ENCODE measurements at regions not wholly inside any gene's neighbourhood (a gene's known extent, or its start where the extent isn't known, plus 50 kb on each side); places are given as distances from the start of the nearest gene placed in this dataset.

- TF ChIP-seq, protein P1, sequence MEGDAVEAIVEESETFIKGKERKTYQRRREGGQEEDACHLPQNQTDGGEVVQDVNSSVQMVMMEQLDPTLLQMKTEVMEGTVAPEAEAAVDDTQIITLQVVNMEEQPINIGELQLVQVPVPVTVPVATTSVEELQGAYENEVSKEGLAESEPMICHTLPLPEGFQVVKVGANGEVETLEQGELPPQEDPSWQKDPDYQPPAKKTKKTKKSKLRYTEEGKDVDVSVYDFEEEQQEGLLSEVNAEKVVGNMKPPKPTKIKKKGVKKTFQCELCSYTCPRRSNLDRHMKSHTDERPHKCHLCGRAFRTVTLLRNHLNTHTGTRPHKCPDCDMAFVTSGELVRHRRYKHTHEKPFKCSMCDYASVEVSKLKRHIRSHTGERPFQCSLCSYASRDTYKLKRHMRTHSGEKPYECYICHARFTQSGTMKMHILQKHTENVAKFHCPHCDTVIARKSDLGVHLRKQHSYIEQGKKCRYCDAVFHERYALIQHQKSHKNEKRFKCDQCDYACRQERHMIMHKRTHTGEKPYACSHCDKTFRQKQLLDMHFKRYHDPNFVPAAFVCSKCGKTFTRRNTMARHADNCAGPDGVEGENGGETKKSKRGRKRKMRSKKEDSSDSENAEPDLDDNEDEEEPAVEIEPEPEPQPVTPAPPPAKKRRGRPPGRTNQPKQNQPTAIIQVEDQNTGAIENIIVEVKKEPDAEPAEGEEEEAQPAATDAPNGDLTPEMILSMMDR (IDR thresholded peaks at IDR 0.05; ENCODE audit: insufficient read depth, low read length, missing control alignments), result no peak
- H3K4me3 ChIP-seq (ENCODE audit: low read depth, low read length), result no peak overlapping the region
- POLR2A ChIA-PET, result no interaction called here
- CTCF ChIA-PET, result no interaction called here
- DNase-seq (ENCODE audit: low read depth, low spot score), result no peak
Measured at GRCh38 chr1:60861961-60862567, 220.3 kb upstream of the NFIA start.

GRCh38 chr1:60859111-60859510 is 223.2 kb upstream of the NFIA start:
- ChIA-PET POLR2A (no interaction called here), CTCF (interaction anchor here (4.8 kb wide), 1 partner anchor 10 kb away, joined by 32 read pairs; no protein-coding TSS in a partner anchor)
- DNase-seq (ENCODE audit: low read depth, low spot score), result no peak
- no peak overlapping the region for H3K4me3 ChIP-seq (ENCODE audit: low read depth, low read length)
- TF ChIP-seq, protein P1 (IDR thresholded peaks at IDR 0.05; ENCODE audit: insufficient read depth, low read length, missing control alignments), result no peak

DNA sequence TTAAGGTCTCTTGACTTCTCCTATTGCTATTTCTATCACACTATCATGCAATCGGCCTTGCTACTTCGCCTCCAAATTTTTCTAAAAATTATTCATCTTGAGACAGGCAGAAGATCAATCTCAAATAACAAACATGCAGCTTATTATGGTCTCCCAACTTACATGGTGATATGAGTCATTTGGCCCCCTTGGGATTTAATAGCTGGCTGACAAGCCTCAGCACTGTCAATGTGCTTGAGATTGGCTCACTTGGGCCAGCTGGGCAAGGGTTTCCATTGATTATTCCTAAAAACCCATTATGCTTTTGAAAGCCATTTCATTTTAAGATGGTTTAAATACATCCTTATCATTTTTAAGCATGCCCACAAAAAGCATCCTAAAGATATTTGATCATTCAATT is 224.5 kb upstream of the NFIA start:
- POLR2A ChIA-PET, result no interaction called here
- CTCF ChIA-PET, result interaction anchor here (1.1 to 4.8 kb wide), 2 partner anchors 9 to 12 kb away, joined by 4 to 32 read pairs; no protein-coding TSS in a partner anchor
- no peak overlapping the region for H3K4me3 ChIP-seq (ENCODE audit: low read depth, low read length)
- TF ChIP-seq, protein P1 (IDR thresholded peaks at IDR 0.05; ENCODE audit: insufficient read depth, low read length, missing control alignments), result no peak
- DNase-seq (ENCODE audit: low read depth, low spot score), result no peak

GRCh38 chr1:60850084-60850483 is 232.3 kb upstream of the NFIA start:
- no peak for DNase-seq (ENCODE audit: low read depth, low spot score)
- TF ChIP-seq, protein P1 (IDR thresholded peaks at IDR 0.05; ENCODE audit: insufficient read depth, low read length, missing control alignments), result no peak
- POLR2A ChIA-PET, result no interaction called here
- CTCF ChIA-PET, result interaction anchor here (0.7 to 3.1 kb wide), 7 partner anchors 8 to 1003 kb away, joined by 3 to 32 read pairs (median 6); no protein-coding TSS in a partner anchor
- H3K4me3 ChIP-seq (ENCODE audit: low read depth, low read length), result no peak overlapping the region

GRCh38 chr1:60849401-60849800 is 233.0 kb upstream of the NFIA start:
- TF ChIP-seq, protein P1 (IDR thresholded peaks at IDR 0.05; ENCODE audit: insufficient read depth, low read length, missing control alignments), result no peak
- CTCF ChIA-PET, result interaction anchor here (0.7 to 3.1 kb wide), 10 partner anchors 9 to 1004 kb away, joined by 3 to 32 read pairs (median 6); no protein-coding TSS in a partner anchor
- no peak overlapping the region for H3K4me3 ChIP-seq (ENCODE audit: low read depth, low read length)
- no peak for DNase-seq (ENCODE audit: low read depth, low spot score)
- POLR2A ChIA-PET, result no interaction called here

DNA sequence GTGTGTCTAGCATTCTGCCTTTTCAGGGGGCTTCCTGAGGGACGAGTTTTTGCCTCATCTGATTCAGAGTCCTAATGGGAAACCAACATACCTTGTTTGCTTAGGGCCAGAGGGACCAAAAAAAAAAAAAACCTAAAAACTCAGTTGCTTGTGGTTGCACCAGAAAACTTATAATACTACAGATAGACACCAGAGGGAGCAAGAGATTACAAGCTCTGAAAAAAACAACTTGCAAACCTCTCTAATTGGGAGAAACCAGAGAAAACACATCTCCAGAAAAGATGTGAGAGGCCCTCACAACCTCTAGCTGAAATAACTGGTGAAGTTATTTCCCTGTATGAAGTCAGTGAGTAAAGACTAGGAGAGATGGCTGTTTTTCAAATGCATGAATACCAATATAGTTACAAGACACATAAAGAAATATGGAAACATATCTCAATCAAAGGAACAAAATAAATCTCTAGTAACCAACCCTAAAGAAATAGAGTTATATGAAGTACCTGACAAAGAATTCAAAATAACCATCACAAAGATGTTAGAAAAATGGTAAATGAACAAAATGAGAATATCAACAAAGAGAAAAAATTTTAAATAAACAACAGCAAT is 233.7 kb upstream of the NFIA start:
- no peak overlapping the region for H3K4me3 ChIP-seq (ENCODE audit: low read depth, low read length)
- ChIA-PET POLR2A (no interaction called here), CTCF (interaction anchor here (0.9 to 3.1 kb wide), 15 partner anchors 10 to 1005 kb away, joined by 3 to 32 read pairs (median 4); no protein-coding TSS in a partner anchor)
- no peak for DNase-seq (ENCODE audit: low read depth, low spot score)
- TF ChIP-seq, protein P1 (IDR thresholded peaks at IDR 0.05; ENCODE audit: insufficient read depth, low read length, missing control alignments), result peak; percentile 1
